ENCODE measurements at regions not wholly inside any gene's neighbourhood (a gene's known extent, or its start where the extent isn't known, plus 50 kb on each side); places are given as distances from the start of the nearest gene placed in this dataset.

DNA sequence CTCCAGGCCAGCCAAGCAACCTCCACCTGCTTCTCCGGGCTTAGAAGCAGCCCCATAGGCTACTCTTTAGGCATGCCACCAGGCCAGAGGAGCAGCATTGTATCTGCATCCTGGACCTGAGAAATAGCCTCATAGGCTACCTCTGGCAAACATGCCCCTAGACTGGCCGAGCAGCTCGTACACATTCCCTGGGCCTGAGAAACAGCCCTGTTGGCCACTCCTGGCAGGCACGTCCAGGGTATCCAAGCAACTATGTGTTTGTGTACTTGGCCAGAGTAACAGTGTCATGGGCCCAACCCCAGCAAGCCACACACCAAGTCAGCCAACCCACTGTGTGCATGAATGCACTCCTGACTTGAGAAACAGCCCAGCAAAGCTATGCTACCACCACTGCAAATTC, 498.7 kb upstream of the CDIN1 start:
- TF ChIP-seq SMC3 (IDR thresholded peaks at IDR 0.05), result no peak
- no peak for TF ChIP-seq POLR2A (IDR thresholded peaks at IDR 0.05; ENCODE audit: low read length)
